Renal pelvis (tissue), 1 donor: ENCODE measurements at regions not wholly inside any gene's neighbourhood (a gene's known extent, or its start where the extent isn't known, plus 50 kb on each side); places are given as distances from the start of the nearest gene placed in this dataset.

ENCODE experiments used
- DNase-seq: peaks from one replicate; pipeline ENCODE4 v3.0.0-alpha.2; 2013

- no peak for DNase-seq
Observed at GRCh38 chr17:79153367-79154130, 78.9 kb downstream of the ENGASE start.

GRCh38 chr17:79152636-79153035 lies 78.0 kb downstream of the ENGASE start:
- DNase-seq = no peak

GRCh38 chr17:79152110-79152509 lies 77.5 kb downstream of the ENGASE start:
- DNase-seq = no peak

- no peak for DNase-seq
Observed at GRCh38 chr17:79150799-79151198, 76.2 kb downstream of the ENGASE start.

- no peak for DNase-seq
Observed at GRCh38 chr17:79150035-79150733, 75.6 kb downstream of the ENGASE start.

GRCh38 chr17:79148584-79148983 lies 74.0 kb downstream of the ENGASE start:
- DNase-seq = no peak

- DNase-seq = no peak
Observed at GRCh38 chr17:79147746-79148506, 73.3 kb downstream of the ENGASE start.

- DNase-seq = no peak
Observed at GRCh38 chr17:79146562-79146961, 71.9 kb downstream of the ENGASE start.

GRCh38 chr17:79145548-79145947 lies 70.9 kb downstream of the ENGASE start:
- DNase-seq = no peak

- DNase-seq = no peak
Observed at GRCh38 chr17:79144133-79144532, 69.5 kb downstream of the ENGASE start.

- DNase-seq = no peak
Observed at GRCh38 chr17:79142375-79142774, 67.8 kb downstream of the ENGASE start.

GRCh38 chr17:79141578-79142355 lies 67.1 kb downstream of the ENGASE start:
- DNase-seq = peak; percentile 36

- DNase-seq = no peak
Observed at GRCh38 chr17:79138826-79139225, 64.2 kb downstream of the ENGASE start.

- DNase-seq = no peak
Observed at GRCh38 chr17:79137789-79138165, 63.2 kb downstream of the ENGASE start.

GRCh38 chr17:79137015-79137788 lies 62.6 kb downstream of the ENGASE start:
- DNase-seq = no peak

- no peak for DNase-seq
Observed at GRCh38 chr17:79136596-79136995, 62.0 kb downstream of the ENGASE start.
